ENCODE measurements at regions not wholly inside any gene's neighbourhood (a gene's known extent, or its start where the extent isn't known, plus 50 kb on each side); places are given as distances from the start of the nearest gene placed in this dataset.
"Not testable (repeated sequence)": the region's sequence is repeated elsewhere in the genome, so short reads cannot be mapped to it uniquely, and the experiment has no call there.

GRCh38 chr2:12926641-12927040, 209.9 kb downstream of the TRIB2 start:
- H3K27me3 ChIP-seq (replicated peaks in 1 of 2; ENCODE audit: control insufficient read depth in 2 of 2, insufficient read depth in 2 of 2, low read length in 1 of 2); H3K79me2 ChIP-seq (ENCODE audit: control insufficient read depth, insufficient read depth, low read length); H4K20me1 ChIP-seq (ENCODE audit: control insufficient read depth, insufficient read depth); H2AFZ ChIP-seq (ENCODE audit: control insufficient read depth, low read depth, low read length); H3K36me3 ChIP-seq (ENCODE audit: control insufficient read depth in 2 of 2, insufficient read depth in 2 of 2, low read length in 1 of 2); H3K27ac ChIP-seq (ENCODE audit: control insufficient read depth, insufficient read depth); ATAC-seq; H3K4me2 ChIP-seq (ENCODE audit: control insufficient read depth, insufficient read depth); SMC1A ChIA-PET (ENCODE audit: uncharacterized antibody, unreplicated experiment); BruUV-seq (replicated peaks); DNase-seq (ENCODE audit: low read depth, low spot score); H3K4me3 ChIP-seq; intact Hi-C loops (cut with micrococcal nuclease; ENCODE audit: unreplicated experiment); H3K9me3 ChIP-seq (replicated peaks; ENCODE audit: control insufficient read depth, insufficient read depth, low read length); FAIRE-seq; H3K9ac ChIP-seq (ENCODE audit: control insufficient read depth, insufficient read depth, low read length); CTCF ChIA-PET; H3K4me1 ChIP-seq (ENCODE audit: control insufficient read depth, insufficient read depth, low read length); POLR2A ChIA-PET; RAD21 ChIA-PET (ENCODE audit: unreplicated experiment): not testable (repeated sequence)
- in situ Hi-C loops (cut with MboI) = loop anchor here (10.0 kb wide), 1 partner anchor 1102 kb away; no protein-coding TSS in a partner anchor
- WGBS (ENCODE audit: insufficient coverage, insufficient replicate concordance, low lambda C conversion rate, missing lambda C conversion rate) = 70% methylated on average over 29 of the region's 37 CpGs

DNA sequence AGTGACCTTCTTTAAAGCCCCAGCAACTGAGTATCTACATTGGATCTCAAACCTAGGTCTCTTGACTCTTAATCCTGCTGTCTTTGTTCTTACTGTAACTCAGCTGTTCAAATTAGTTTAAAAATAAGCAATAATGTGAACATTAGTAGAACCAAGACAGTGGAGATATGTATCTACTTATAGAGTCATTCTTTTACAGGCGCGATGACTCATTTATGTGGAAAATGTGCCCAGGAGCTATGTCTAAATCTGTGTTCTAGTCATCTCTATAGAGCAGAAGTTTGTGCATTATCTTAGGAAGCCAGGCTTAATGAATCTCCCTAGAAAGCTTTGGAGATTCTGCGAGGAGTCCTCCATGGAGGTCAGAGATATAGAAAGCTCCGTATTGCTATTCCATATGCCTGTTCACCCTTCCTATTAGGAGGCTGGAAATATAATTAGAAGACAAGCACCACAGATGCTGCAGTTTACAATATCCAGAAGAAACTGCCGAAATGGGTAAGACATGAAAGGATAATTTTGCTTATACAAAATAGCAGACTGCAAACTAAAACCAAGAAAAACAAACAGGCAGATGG, 211.6 kb downstream of the TRIB2 start:
- Histone ChIP-seq H3K4me2 (ENCODE audit: control insufficient read depth, insufficient read depth) (no peak overlapping the region), H3K27me3 (replicated peaks in 1 of 2; ENCODE audit: control insufficient read depth in 2 of 2, insufficient read depth in 2 of 2, low read length in 1 of 2) (no peaks in the 10 kb centered on the region; a peak in 1 of 4 replicates), H3K9me3 (replicated peaks; ENCODE audit: control insufficient read depth, insufficient read depth, low read length) (no peaks in the 10 kb centered on the region), H3K9ac (ENCODE audit: control insufficient read depth, insufficient read depth, low read length) (no peak overlapping the region), H2AFZ (ENCODE audit: control insufficient read depth, low read depth, low read length) (no peak overlapping the region), H3K79me2 (ENCODE audit: control insufficient read depth, insufficient read depth, low read length) (no peaks in the 10 kb centered on the region), H3K4me3 (no peak overlapping the region), H3K27ac (ENCODE audit: control insufficient read depth, insufficient read depth) (no peak overlapping the region), H3K36me3 (ENCODE audit: control insufficient read depth in 2 of 2, insufficient read depth in 2 of 2, low read length in 1 of 2) (no peaks in the 10 kb centered on the region), H4K20me1 (ENCODE audit: control insufficient read depth, insufficient read depth) (no peaks in the 10 kb centered on the region), H3K4me1 (ENCODE audit: control insufficient read depth, insufficient read depth, low read length) (no peaks in the 10 kb centered on the region)
- DNase-seq (ENCODE audit: low read depth, low spot score) = no peak
- WGBS (ENCODE audit: insufficient coverage, insufficient replicate concordance, low lambda C conversion rate, missing lambda C conversion rate) = 70% methylated on average over 5 of the region's 5 CpGs
- POLR2A ChIA-PET = no interaction called here
- intact Hi-C loops (cut with micrococcal nuclease; ENCODE audit: unreplicated experiment) (no loop called here), in situ Hi-C loops (cut with MboI) (loop anchor here (10.0 kb wide), 1 partner anchor 1103 kb away; no protein-coding TSS in a partner anchor)
- no peak for FAIRE-seq
- RAD21 ChIA-PET (ENCODE audit: unreplicated experiment) = interaction anchor here (4.1 kb wide), 1 partner anchor 1100 kb away, joined by 48 read pairs; no protein-coding TSS in a partner anchor
- BruUV-seq (replicated peaks) = no TSS peak
- SMC1A ChIA-PET (ENCODE audit: uncharacterized antibody, unreplicated experiment) = interaction anchor here (4.9 kb wide), 1 partner anchor 1098 kb away, joined by 43 read pairs; no protein-coding TSS in a partner anchor
- CTCF ChIA-PET = interaction anchor here (1.5 kb wide), 1 partner anchor 1099 kb away, joined by 7 read pairs; no protein-coding TSS in a partner anchor
- ATAC-seq = no peak
- no peak for TF ChIP-seq NR2C2 (IDR thresholded peaks at IDR 0.05; ENCODE audit: borderline replicate concordance, control insufficient read depth, insufficient read length, low read depth)
- TF ChIP-seq SREBF2 (IDR thresholded peaks at IDR 0.05; ENCODE audit: low read length) = no peak
- no peak for TF ChIP-seq SMAD5 (IDR thresholded peaks at IDR 0.05; ENCODE audit: low read depth)
- no peak for TF ChIP-seq EP300 (IDR thresholded peaks at IDR 0.05; ENCODE audit: borderline replicate concordance in 1 of 2, control insufficient read depth in 1 of 2, low read depth in 2 of 2, low read length in 2 of 2)
- no peak for TF ChIP-seq HDGF (IDR thresholded peaks at IDR 0.05)
- TF ChIP-seq CREB1 (IDR thresholded peaks at IDR 0.05; ENCODE audit: low read depth) = no peak
- no peak for TF ChIP-seq TARDBP (IDR thresholded peaks at IDR 0.05; ENCODE audit: borderline replicate concordance)
- no peak for TF ChIP-seq ZSCAN29 (IDR thresholded peaks at IDR 0.05)
- no peak for TF ChIP-seq ZNF274 (IDR thresholded peaks at IDR 0.05; ENCODE audit: insufficient read depth, insufficient read length)
- TF ChIP-seq BCL11A (IDR thresholded peaks at IDR 0.05; ENCODE audit: low read depth, low read length) = no peak
- no peak for TF ChIP-seq SIX5 (IDR thresholded peaks at IDR 0.05; ENCODE audit: low read depth, low read length, severe bottlenecking)
- no peak for TF ChIP-seq FOXK2 (IDR thresholded peaks at IDR 0.05)
- no peak for TF ChIP-seq E2F8 (IDR thresholded peaks at IDR 0.05; ENCODE audit: low read depth, partially characterized antibody)
- no peak for TF ChIP-seq NR2C1 (IDR thresholded peaks at IDR 0.05)
- TF ChIP-seq MEF2B (IDR thresholded peaks at IDR 0.05; ENCODE audit: partially characterized antibody, poor library complexity, severe bottlenecking) = no peak
